Esophagus squamous epithelium (tissue), 5 donors: ENCODE measurements at regions not wholly inside any gene's neighbourhood (a gene's known extent, or its start where the extent isn't known, plus 50 kb on each side); places are given as distances from the start of the nearest gene placed in this dataset.

ENCODE experiments used
- DNase-seq: peaks from one replicate; lab custom pipeline; 2025; lab: John Stamatoyannopoulos, UW
- H3K27ac ChIP-seq, 4 donors: fragments of 200-600 bp; sonication (generic); one replicate each; pipeline ENCODE4 v1.5.1; 2016 to 2019; ENCODE audit warnings: mild to moderate bottlenecking in 1 of 4
- H3K27me3 ChIP-seq, 4 donors: fragments of 200-600 bp; sonication (generic); 1 replicate in 3 of 4; 2 replicates in 1 of 4; pipeline versions ENCODE4 v1.5.1 to v1.6.0; 2017 to 2021; ENCODE audit warnings: antibody characterized with exemption in 1 of 4
- H3K36me3 ChIP-seq, 3 donors: fragments of 200-600 bp; sonication (generic); one replicate each; pipeline ENCODE4 v1.5.1; 2016 to 2019
- H3K4me1 ChIP-seq, 3 donors: fragments of 200-600 bp; sonication (generic); one replicate each; pipeline ENCODE4 v1.5.1; 2017 to 2019
- H3K4me3 ChIP-seq, 4 donors: fragments of 200-600 bp; sonication (generic); 1 replicate in 3 of 4; 2 replicates in 1 of 4; pipeline ENCODE4 v1.5.1; 2016 to 2019; ENCODE audit warnings: mild to moderate bottlenecking in 2 of 4, moderate library complexity in 1 of 4
- H3K9me3 ChIP-seq, 3 donors: fragments of 200-600 bp; sonication (generic); one replicate each; pipeline ENCODE4 v1.5.1; 2016 to 2019
- CTCF ChIP-seq, 6 experiments: fragments of 450-650 bp in 4 of 6; fragments of 200-600 bp in 2 of 6; sonication (generic) in 2 of 6; IDR thresholded peaks; one replicate each; pipeline ENCODE4 v1.5.1; 2016 to 2019; ENCODE audit warnings: antibody characterized with exemption in 6 of 6, mild to moderate bottlenecking in 4 of 6, moderate library complexity in 4 of 6
- POLR2A ChIP-seq, 4 donors: fragments of 450-650 bp; IDR thresholded peaks; one replicate each; pipeline ENCODE4 v1.6.1; 2017; ENCODE audit warnings: antibody characterized with exemption in 4 of 4, mild to moderate bottlenecking in 4 of 4, moderate library complexity in 3 of 4
- WGBS, 2 donors: methylation state at CpG; one replicate each; pipeline ENCODE4 v1.1.5; 2018; 5-methylcytosine and 5-hydroxymethylcytosine counted together
- intact Hi-C: fragments of 100-400 bp; cut with DNase I; formaldehyde crosslinking; loops from one replicate; pipeline ENCODE4 v1.15.0; 2022
- donor health status: DM: yes; HTN: yes; CAD: no.

DNA sequence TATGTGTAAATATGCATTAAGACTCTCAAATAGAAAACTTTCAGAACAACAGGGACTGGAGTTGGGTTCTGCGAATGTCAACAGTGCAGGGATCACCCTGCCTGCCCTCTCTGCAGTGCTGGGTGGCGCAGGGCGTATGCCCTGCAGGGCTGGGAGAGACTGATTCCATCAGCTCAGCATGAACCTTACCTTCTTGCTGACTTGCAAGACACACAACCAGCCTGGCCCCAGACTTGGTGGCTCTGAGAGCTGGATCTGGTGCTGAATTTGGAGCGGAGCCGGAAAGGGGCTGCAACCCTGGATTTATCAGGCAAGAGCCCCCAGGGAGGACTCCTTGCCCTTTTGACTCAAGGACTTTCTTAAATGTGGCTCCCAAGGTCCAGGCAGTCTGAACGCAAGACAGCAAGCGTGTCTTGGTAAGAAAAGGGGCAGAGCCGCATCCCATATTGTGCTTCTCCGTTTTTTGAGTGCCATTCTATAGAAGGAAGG lies 376.0 kb upstream of the IRX2 start:
- no peaks in the 10 kb centered on the region for H3K4me1 ChIP-seq
- no peak for DNase-seq
- no peaks in the 10 kb centered on the region for H3K9me3 ChIP-seq
- WGBS, 2 donors: 85 to 92% methylated on average over 9 of the region's 9 CpGs
- TF ChIP-seq POLR2A (IDR thresholded peaks at IDR 0.05) (no peak), CTCF (IDR thresholded peaks at IDR 0.05) (no peak)
- no peak overlapping the region for H3K27ac ChIP-seq
- peaks cover 0 to 11% (median 0%) of the 10 kb centered on the region in 4 donors for H3K27me3 ChIP-seq
- intact Hi-C loops: no loop called here
- H3K4me3 ChIP-seq: no peak overlapping the region
- H3K36me3 ChIP-seq: no peaks in the 10 kb centered on the region

DNA sequence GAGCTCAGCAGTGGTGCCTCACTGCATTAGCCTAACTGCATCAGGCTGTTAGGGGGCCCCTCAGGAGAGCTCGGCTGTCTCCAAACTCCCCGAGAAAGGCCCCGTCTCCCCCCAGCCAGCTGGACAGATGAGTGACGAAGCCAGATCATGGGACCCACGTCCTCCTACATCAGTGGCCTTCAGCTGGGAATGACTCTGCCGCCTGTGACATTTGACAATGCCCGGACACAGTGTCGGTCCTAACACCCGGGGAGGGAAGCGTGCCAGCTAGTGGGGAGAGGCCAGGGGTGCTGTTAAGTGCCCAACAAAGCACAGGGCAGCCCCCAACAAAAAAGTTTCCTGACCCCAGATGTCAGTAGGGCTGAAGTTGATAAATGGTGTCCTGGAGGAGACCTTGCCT lies 375.2 kb upstream of the IRX2 start:
- TF ChIP-seq POLR2A (IDR thresholded peaks at IDR 0.05): no peak
- no peak for TF ChIP-seq CTCF (IDR thresholded peaks at IDR 0.05)
- no peak overlapping the region for H3K27ac ChIP-seq
- 67% methylated on average over 3 of the region's 10 CpGs; no CpG with 5 or more reads in 1 of the 2 donors for WGBS, 2 donors

GRCh38 chr5:3124410-3124809 lies 372.9 kb upstream of the IRX2 start:
- no peaks in the 10 kb centered on the region for H3K36me3 ChIP-seq
- DNase-seq: no peak
- WGBS, 2 donors: 81 to 83% methylated on average over 5 to 6 of the region's 6 CpGs
- TF ChIP-seq POLR2A (IDR thresholded peaks at IDR 0.05) (no peak), CTCF (IDR thresholded peaks at IDR 0.05) (no peak)
- no peaks in the 10 kb centered on the region for H3K9me3 ChIP-seq
- no peak overlapping the region for H3K27ac ChIP-seq
- no peak overlapping the region for H3K4me3 ChIP-seq
- H3K27me3 ChIP-seq: peaks cover 0 to 37% (median 0%) of the 10 kb centered on the region in 4 donors
- H3K4me1 ChIP-seq: no peaks in the 10 kb centered on the region
- intact Hi-C loops: no loop called here

More for the DNA sequence above, 375.2 kb upstream of the IRX2 start:
- Histone ChIP-seq H3K4me3 (no peak overlapping the region), H3K9me3 (no peaks in the 10 kb centered on the region), H3K27me3 (peaks cover 0 to 17% (median 0%) of the 10 kb centered on the region in 4 donors), H3K36me3 (no peaks in the 10 kb centered on the region), H3K4me1 (no peaks in the 10 kb centered on the region)
- DNase-seq: no peak
- intact Hi-C loops: no loop called here

- Histone ChIP-seq H3K4me1 (no peaks in the 10 kb centered on the region), H3K36me3 (no peaks in the 10 kb centered on the region), H3K4me3 (no peak overlapping the region), H3K27ac (no peak overlapping the region), H3K9me3 (no peaks in the 10 kb centered on the region), H3K27me3 (peaks cover 0 to 41% (median 0%) of the 10 kb centered on the region in 4 donors)
- WGBS, 2 donors: 82 to 100% methylated on average over 1 of the region's 1 CpG
- intact Hi-C loops: no loop called here
- TF ChIP-seq POLR2A (IDR thresholded peaks at IDR 0.05): no peak
- TF ChIP-seq CTCF (IDR thresholded peaks at IDR 0.05): no peak
- DNase-seq: no peak
Observed at GRCh38 chr5:3123763-3124157, 372.3 kb upstream of the IRX2 start.

DNA sequence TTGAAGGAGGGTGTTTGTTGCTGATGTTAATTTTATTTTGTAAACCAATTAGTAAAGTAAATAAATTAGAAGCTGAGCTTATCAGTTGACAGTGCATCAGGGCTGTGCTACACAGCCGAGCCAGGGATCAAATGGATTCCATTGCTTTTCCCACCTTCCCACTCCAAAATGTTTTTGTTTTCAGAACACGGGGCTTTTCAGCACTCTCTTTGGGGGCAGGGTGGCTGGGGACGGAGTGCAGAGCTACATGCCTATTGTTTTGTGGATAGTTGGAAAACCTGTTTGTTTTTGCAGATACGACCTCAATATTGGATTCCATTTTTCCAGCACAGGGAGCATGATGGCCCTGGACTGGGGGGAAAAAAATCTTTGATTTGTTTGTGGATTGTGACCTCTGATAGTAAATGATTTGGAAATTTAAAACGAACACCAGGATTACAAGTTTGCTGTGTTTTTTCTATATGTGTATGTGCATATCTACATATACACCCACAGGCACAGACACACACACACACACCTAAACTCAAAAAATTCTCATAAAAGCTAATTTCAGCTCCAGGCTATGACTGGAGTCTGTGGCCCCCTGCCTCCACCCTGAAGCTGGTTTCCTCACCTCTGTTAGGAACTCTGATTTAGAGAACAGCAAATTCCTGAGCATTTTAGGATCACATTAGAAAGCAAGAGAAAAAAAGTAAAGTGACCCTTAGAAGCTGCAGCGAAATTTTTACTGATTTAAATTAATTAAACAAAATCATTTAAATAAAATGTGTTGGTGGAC lies 371.7 kb upstream of the IRX2 start:
- H3K4me1 ChIP-seq: no peaks in the 10 kb centered on the region
- H3K4me3 ChIP-seq: no peak overlapping the region
- no peaks in the 10 kb centered on the region for H3K9me3 ChIP-seq
- H3K27ac ChIP-seq: no peak overlapping the region
- intact Hi-C loops: no loop called here
- DNase-seq: no peak
- 36 to 37% methylated on average over 6 of the region's 6 CpGs for WGBS, 2 donors
- TF ChIP-seq POLR2A (IDR thresholded peaks at IDR 0.05) (no peak), CTCF (IDR thresholded peaks at IDR 0.05) (no peak)
- H3K27me3 ChIP-seq: peaks cover 0 to 45% (median 0%) of the 10 kb centered on the region in 4 donors
- H3K36me3 ChIP-seq: no peaks in the 10 kb centered on the region
